PC-9 (cell line): ENCODE measurements at regions not wholly inside any gene's neighbourhood (a gene's known extent, or its start where the extent isn't known, plus 50 kb on each side); places are given as distances from the start of the nearest gene placed in this dataset.

ENCODE experiments used
- BruUV-seq: library from RNA; stranded (reverse); fragments of 400-500 nt; replicated peaks from 2 replicates; lab custom pipeline; 2021; lab: Mats Ljungman, UMichigan
- CTCF ChIA-PET: fragments of 300-600 bp; sonication (Branson Sonifier 250); formaldehyde crosslinking; loops from one replicate; lab custom pipeline; 2022; ENCODE audit warnings: antibody characterized with exemption; lab: Charles Lee
- POLR2A ChIA-PET: fragments of 300-600 bp; sonication (Branson Sonifier 250); formaldehyde crosslinking; loops from one replicate; lab custom pipeline; 2022; ENCODE audit warnings: antibody characterized with exemption; ENCODE audit not compliant: unreplicated experiment; lab: Charles Lee
- DNase-seq, 2 experiments: peaks; one replicate each; pipeline versions ENCODE4 v3.0.0 to v3.0.0-alpha.2; 2015 to 2022; ENCODE audit warnings: mixed read lengths in 1 of 2
- H2AFZ ChIP-seq: fragments of 200-600 bp; sonication (generic); 2 replicates; pipeline ENCODE4 v1.8.1; 2017; ENCODE audit warnings: antibody characterized with exemption
- H3F3A ChIP-seq: fragments of 200-600 bp; sonication (generic); 2 replicates; pipeline ENCODE4 v1.8.1; 2017; ENCODE audit warnings: antibody characterized with exemption, mild to moderate bottlenecking, low read depth; ENCODE audit not compliant: insufficient read depth
- H3K27ac ChIP-seq: fragments of 200-600 bp; sonication (generic); 2 replicates; pipeline ENCODE4 v1.6.1; 2016; ENCODE audit warnings: mixed run types
- H3K27me3 ChIP-seq: fragments of 200-600 bp; sonication (generic); 2 replicates; pipeline ENCODE4 v1.6.1; 2016; ENCODE audit warnings: low read depth, mixed run types; ENCODE audit not compliant: insufficient read depth
- H3K36me3 ChIP-seq: fragments of 200-600 bp; sonication (generic); 2 replicates; pipeline ENCODE4 v1.6.1; 2016; ENCODE audit warnings: low read depth, mixed run types
- H3K4me1 ChIP-seq: fragments of 200-600 bp; sonication (generic); replicated peaks from 2 replicates; pipeline ENCODE4 v1.6.1; 2016; ENCODE audit warnings: mixed run types; ENCODE audit not compliant: insufficient read depth
- H3K4me2 ChIP-seq: fragments of 200-600 bp; sonication (generic); 2 replicates; pipeline ENCODE4 v1.6.1; 2017; ENCODE audit warnings: mixed run types
- H3K4me3 ChIP-seq: fragments of 200-600 bp; sonication (generic); 2 replicates; pipeline ENCODE4 v1.6.1; 2016; ENCODE audit warnings: mixed run types
- H3K79me2 ChIP-seq: fragments of 200-600 bp; sonication (generic); 2 replicates; pipeline ENCODE4 v1.6.1; 2017; ENCODE audit warnings: low read depth, mixed run types
- H3K9me2 ChIP-seq: fragments of 200-600 bp; sonication (generic); 2 replicates; pipeline ENCODE4 v1.8.1; 2017; ENCODE audit warnings: mild to moderate bottlenecking; ENCODE audit not compliant: insufficient read depth
- H3K9me3 ChIP-seq: fragments of 200-600 bp; sonication (generic); 2 replicates; pipeline ENCODE4 v1.8.1; 2016; ENCODE audit warnings: low read depth; ENCODE audit not compliant: insufficient read depth
- H4K20me1 ChIP-seq: fragments of 200-600 bp; sonication (generic); 2 replicates; pipeline ENCODE4 v1.8.1; 2017; ENCODE audit not compliant: insufficient read depth
- EZH2 ChIP-seq: fragments of 200-600 bp; sonication (generic); IDR thresholded peaks from 2 replicates; pipeline ENCODE4 v1.8.0; 2017; ENCODE audit warnings: antibody characterized with exemption, low read depth
- intact Hi-C: fragments of 100-400 bp; cut with micrococcal nuclease; formaldehyde crosslinking; loops from one replicate; pipeline ENCODE4 v1.10.0; 2022; ENCODE audit not compliant: unreplicated experiment
- TF ChIP-seq, protein P1 (sequence below): fragments of 200-600 bp; sonication (generic); conservative IDR thresholded peaks from 2 replicates; pipeline ENCODE4 v1.6.1; 2017; ENCODE audit warnings: mixed run types, antibody characterized with exemption, mild to moderate bottlenecking, moderate library complexity

DNA sequence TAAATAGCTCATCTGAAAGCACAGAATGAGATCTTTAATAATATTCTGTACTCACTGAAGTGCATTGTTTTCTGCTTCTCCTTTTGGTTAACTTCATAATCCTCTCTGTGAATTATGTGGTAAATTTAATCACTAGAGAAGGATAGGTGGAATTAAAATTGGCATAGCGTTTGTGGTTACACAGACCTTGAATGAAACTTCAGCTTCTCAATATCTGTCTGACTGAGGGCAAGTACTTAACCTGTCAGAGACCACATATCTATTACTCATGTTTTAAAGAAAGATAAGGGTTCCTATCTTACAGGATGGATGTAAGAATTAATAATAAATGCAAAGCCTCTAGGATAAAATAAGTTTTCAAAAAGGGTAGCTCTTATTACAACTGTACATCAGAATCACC lies 861.8 kb downstream of the TRIB2 start:
- Histone ChIP-seq H3K27me3 (no peaks in the 10 kb centered on the region), H3K36me3 (no peaks in the 10 kb centered on the region), H3K79me2 (no peaks in the 10 kb centered on the region), H3K27ac (no peak overlapping the region), H2AFZ (no peak overlapping the region), H3K4me2 (no peak overlapping the region), H4K20me1 (no peaks in the 10 kb centered on the region), H3K4me1 (no peaks in the 10 kb centered on the region), H3K4me3 (no peak overlapping the region), H3F3A (no peaks in the 10 kb centered on the region), H3K9me3 (no peaks in the 10 kb centered on the region), H3K9me2 (no peaks in the 10 kb centered on the region)
- DNase-seq, result no peak
- intact Hi-C loops, result no loop called here
- CTCF ChIA-PET, result no interaction called here
- no TSS peak for BruUV-seq
- POLR2A ChIA-PET, result no interaction called here
- no peak for TF ChIP-seq EZH2
- TF ChIP-seq, protein P1, sequence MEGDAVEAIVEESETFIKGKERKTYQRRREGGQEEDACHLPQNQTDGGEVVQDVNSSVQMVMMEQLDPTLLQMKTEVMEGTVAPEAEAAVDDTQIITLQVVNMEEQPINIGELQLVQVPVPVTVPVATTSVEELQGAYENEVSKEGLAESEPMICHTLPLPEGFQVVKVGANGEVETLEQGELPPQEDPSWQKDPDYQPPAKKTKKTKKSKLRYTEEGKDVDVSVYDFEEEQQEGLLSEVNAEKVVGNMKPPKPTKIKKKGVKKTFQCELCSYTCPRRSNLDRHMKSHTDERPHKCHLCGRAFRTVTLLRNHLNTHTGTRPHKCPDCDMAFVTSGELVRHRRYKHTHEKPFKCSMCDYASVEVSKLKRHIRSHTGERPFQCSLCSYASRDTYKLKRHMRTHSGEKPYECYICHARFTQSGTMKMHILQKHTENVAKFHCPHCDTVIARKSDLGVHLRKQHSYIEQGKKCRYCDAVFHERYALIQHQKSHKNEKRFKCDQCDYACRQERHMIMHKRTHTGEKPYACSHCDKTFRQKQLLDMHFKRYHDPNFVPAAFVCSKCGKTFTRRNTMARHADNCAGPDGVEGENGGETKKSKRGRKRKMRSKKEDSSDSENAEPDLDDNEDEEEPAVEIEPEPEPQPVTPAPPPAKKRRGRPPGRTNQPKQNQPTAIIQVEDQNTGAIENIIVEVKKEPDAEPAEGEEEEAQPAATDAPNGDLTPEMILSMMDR, result no peak

DNA sequence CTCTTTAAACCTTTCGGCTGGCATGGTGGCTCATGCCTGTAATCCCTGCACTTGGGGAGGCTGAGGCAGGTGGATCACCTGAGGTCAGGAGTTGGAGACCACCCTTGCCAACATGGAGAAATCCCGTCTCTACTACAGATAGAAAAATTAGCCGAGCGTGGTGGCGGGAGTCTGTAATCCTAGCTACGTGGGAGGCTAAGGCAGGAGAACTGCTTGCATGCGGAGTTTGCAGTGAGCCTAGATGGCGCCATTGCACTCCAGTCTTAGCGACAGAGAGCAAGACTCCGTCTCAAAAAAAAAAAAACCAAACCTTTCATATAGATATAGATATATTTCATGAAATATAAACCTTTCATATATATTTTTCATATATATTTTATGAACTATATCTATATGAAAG lies 864.7 kb downstream of the TRIB2 start:
- POLR2A ChIA-PET, result no interaction called here
- CTCF ChIA-PET, result no interaction called here
- TF ChIP-seq EZH2, result no peak
- TF ChIP-seq, protein P1, result no peak
- Histone ChIP-seq H2AFZ (no peak overlapping the region), H3K4me3 (no peak overlapping the region), H3K9me2 (peaks cover 4% of the 10 kb centered on the region), H3K4me2 (no peak overlapping the region), H3F3A (no peaks in the 10 kb centered on the region), H3K9me3 (no peaks in the 10 kb centered on the region), H3K27ac (no peak overlapping the region), H3K79me2 (no peaks in the 10 kb centered on the region), H3K4me1 (no peaks in the 10 kb centered on the region), H4K20me1 (no peaks in the 10 kb centered on the region), H3K27me3 (no peaks in the 10 kb centered on the region), H3K36me3 (no peaks in the 10 kb centered on the region)
- intact Hi-C loops, result no loop called here
- no TSS peak for BruUV-seq
- DNase-seq, result no peak

DNA sequence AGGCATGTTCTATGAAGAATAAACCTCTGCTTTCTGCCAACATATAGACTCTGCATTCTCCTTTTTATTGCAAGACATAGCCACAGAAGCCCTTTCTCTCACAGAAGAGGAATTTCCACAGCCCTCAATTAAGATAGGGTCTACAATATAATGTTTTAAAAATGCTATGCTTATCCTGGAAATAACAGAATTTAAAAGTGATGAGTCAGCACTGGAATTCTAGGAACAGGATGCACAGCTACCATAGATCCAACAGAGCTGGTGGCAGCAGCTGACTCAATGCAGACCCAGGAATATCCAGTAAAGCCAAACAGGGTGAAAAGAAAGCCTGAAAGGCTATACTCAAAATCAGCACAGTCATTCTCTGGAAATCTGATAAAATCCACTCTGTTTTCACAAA lies 866.9 kb downstream of the TRIB2 start:
- intact Hi-C loops, result no loop called here
- Histone ChIP-seq H3F3A (no peaks in the 10 kb centered on the region), H2AFZ (no peak overlapping the region), H3K4me2 (no peak overlapping the region), H3K4me3 (no peak overlapping the region), H3K9me3 (no peaks in the 10 kb centered on the region), H3K4me1 (no peaks in the 10 kb centered on the region), H3K36me3 (no peaks in the 10 kb centered on the region), H3K27me3 (no peaks in the 10 kb centered on the region), H3K9me2 (peaks cover 4% of the 10 kb centered on the region), H4K20me1 (no peaks in the 10 kb centered on the region), H3K27ac (no peak overlapping the region), H3K79me2 (no peaks in the 10 kb centered on the region)
- BruUV-seq, result no TSS peak
- POLR2A ChIA-PET, result no interaction called here
- no peak for TF ChIP-seq EZH2
- TF ChIP-seq, protein P1, result no peak
- CTCF ChIA-PET, result no interaction called here
- DNase-seq, result no peak
